ENCODE measurements at regions not wholly inside any gene's neighbourhood (a gene's known extent, or its start where the extent isn't known, plus 50 kb on each side); places are given as distances from the start of the nearest gene placed in this dataset.
"Not testable (repeated sequence)": the region's sequence is repeated elsewhere in the genome, so short reads cannot be mapped to it uniquely, and the experiment has no call there.

DNA sequence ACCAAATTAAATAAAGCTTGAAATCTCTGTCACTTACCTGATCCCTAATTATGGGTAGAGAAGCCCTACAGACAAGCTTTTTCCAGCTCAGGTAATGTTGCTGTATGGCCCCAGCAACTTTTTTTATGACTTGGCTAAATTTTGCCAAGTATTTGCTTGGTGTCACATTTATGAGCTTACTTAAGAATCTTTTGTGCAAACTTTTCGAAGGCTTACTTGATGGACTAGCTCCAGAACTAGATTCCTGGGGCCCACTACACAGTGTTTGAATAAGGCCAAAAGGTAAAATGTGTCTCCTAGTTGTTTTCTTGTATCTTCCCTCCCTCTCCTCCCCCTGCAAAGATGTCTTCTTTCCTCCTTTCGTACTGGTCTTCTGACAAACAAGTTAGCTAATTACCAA is 257.9 kb downstream of the OSR1 start:
- no peak for DNase-seq

DNA sequence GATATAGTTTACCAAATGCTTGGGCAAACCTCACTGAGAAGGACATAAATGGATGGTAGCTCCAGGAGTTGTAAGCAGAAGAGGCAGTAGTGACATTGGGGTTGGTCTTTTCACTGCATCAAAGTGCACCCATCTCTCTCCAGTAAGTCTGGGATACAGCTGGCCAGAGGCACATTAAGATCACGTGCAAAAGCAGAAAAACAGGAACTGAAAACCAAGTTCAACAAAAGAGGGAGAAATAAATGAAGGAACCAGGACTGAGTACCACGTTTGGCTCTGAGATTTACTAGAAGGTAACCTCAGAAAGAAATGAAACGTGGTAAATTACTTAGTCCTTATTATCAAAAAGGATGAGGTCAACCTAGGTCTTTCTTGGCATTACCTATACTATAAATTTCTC is 259.2 kb downstream of the OSR1 start:
- DNase-seq = no peak

DNA sequence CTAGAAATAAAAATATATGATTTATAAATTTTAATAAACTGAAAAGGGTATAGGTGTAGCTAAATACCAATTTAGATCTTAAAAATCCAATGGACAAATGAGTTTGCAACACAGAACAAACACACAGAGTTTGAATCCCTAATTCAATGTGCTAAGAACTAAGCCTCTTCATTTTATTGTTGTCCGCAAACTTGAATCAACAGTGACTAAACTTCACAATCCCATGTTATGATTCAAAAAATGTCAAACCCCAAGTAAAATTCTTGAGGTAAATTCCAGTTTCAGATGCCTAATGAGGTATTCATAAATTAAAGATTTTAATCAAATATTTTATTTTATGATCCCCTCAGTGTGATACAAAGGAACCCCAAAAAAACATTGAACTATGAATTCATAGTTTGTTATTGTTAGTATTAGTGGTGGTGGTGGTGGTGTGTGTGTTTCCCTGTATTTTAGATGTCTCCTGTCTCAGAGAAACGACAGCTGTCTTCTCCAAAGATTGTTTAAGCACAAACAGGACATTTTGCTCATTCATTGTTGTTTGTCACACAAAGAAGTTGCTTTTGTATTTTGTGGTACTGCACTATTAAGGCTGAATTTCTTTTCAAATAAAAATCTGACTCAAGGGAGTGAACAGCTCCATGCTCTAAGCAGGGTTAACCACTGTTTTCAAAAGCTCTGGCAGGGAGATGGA is 259.8 kb downstream of the OSR1 start:
- no peak for DNase-seq

DNA sequence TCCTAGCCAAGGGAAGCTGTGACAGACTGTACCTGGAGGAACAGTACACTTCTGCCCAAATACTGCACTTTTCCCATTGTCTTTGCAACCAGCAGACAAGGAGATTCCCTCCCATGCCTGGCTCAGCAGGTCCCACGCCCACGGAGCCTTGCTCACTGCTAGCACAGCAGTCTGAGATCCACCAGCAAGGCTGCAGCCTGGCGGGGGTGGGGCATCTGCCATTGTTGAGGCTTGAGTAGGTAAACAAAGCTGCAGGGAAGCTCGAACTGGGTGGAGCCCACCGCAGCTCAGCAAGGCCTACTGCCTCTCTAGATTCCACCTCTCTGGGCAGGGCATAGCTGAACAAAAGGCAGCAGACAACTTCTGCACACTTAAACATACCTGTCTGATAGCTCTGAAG is 268.9 kb downstream of the OSR1 start:
- DNase-seq = not testable (repeated sequence)

DNA sequence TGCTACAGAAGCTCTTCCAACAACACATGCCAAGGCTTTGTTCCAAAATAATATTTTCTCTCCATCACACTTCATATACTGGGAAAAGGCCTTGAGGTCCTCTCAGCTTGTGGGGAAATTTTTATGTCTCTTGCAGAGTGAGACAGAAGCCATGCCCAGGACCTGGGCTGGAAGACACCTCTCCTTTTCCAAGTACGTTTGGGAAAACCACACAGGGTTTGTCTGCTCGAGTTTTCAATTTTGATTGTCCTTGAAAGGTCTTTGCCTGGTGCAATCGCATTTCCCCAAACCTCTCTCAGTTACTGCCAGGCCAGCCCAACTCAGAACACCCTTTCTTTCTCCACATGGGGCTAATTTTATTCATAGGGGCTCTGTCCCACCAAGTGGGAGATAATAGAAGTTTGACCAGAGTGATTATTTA is 272.2 kb downstream of the OSR1 start:
- peak; percentile 23 to 77 (median 53) for DNase-seq

DNA sequence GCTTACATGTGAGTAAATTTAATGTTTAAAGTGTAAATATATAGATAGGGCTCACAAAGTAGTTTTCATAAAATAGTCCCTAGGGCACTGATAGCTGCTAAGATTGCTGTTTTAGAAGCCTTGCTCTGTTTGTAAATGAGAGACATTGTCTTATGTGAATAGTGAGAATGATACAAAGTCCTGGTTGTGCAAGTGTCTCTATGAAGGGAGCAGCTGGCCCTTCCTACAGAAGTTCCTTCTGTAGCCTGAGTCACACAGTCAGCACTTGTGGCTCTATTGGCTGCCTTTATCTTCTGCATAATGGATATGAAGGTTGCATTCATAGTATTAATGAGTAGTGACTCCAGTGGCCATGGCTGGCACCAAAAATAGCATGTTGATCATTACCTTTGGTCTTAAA is 279.7 kb downstream of the OSR1 start:
- no peak for DNase-seq

DNA sequence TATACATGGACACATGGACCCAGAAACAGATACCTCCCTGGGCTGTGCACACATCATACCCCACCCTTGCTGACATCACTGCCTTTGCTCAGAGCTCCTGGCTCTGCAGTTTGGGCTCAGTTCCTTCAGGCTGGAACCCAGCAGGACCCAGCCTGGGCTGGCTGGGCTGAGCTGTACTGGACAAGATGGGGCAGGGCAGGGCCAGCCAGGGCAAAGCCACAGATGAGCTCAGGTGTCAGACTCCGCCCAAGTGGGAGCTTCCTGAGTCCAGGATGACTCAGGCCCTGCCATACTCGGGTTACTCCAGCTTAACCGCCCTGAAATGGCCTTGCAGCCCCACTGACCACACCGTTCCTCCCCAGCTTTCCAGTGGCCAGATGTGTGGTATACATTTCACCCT is 284.9 kb downstream of the OSR1 start:
- DNase-seq = no peak

DNA sequence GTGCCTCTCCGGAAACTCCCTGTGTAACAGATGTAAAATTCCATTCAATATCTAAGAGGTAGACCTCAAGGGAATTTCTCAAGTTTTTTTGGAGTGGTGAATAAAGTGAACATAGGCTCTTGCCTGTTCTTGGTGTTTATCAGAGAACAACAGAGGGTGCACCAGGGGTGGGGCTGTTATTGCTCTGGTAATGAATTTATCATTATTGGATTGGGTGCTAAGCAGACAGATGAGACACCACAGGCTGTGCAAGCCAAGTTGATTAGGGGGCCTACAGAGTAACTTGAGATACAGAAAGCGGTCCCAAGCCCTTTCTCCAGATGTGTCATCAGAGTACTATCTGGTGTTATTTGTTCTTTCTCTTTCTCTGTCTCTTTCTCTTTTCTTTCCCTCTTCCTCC is 286.3 kb downstream of the OSR1 start:
- no peak for DNase-seq

DNA sequence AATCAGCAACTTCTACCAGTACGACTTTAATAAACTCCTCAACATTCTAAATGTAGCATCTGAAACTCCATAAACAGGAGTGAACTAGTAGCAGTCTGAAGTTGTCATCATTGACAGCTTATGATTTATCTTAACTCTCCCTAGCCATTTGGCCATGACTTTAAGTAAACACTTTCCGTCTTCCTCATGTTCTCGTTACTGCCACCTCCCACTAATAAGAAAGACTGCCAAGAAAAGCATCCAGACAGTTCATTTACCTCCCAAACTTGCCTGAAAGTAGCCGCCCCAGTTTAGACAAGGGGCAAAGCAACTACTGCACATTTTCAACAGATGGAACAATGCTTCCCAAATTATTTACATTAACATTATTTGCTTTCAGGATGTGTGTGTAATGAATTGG is 287.5 kb downstream of the OSR1 start:
- no peak for DNase-seq

DNA sequence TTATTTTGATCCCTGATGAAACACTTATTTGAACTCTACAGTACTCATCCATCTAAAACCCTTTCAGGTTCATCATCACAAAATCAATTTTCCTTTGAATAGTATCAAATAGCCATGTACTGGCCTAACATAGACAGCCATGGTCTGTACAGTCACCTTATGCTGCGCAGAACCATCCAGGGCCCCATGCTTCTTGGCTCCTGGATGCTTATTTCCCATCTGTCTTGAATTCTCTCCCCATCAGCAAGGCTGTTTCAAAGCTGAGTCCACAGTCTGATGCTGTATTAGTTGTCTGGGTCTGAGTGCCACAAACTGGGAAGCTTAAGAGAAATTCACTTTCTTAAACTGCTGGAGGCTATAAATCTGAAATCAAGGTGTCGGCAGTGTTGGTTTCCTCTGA is 290.2 kb downstream of the OSR1 start:
- DNase-seq = no peak

DNA sequence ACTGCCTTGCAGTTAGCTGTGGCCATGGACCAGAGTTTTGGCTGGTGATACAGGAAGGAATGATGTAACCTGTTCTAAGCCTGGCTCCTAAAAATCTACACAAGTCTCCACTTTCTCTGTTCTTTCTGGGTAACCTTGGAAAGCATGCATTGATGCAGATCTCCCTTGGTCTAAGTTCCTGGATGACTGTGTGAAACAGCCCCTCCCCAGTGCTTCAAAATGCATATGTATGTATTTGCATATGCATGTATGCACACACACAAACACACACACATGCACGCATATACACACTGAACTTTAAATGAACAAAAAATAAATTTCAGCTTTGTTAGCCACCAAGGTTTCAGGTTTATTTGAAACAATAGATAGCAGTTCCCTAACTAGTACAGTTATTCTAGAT is 296.1 kb downstream of the OSR1 start:
- DNase-seq = no peak

DNA sequence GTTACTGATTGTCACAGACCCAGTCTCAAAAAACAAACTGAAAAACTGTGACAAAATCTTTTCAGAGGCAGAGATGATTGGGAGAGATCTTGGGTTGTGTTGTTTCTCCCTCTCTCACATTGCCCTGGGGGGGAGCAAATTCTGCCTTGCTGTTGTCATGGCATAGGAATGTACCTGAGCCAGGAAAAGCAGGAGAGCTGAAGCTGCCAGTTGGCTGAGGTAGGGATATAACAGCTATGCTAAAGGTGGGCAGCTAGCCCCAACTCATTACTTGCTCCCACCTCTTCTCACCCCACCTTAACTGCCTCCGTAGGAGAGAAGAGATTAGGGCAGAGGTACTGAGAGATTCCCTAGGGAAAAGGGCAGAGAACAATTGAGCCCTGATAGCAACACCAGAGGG is 299.3 kb downstream of the OSR1 start:
- DNase-seq = no peak

DNA sequence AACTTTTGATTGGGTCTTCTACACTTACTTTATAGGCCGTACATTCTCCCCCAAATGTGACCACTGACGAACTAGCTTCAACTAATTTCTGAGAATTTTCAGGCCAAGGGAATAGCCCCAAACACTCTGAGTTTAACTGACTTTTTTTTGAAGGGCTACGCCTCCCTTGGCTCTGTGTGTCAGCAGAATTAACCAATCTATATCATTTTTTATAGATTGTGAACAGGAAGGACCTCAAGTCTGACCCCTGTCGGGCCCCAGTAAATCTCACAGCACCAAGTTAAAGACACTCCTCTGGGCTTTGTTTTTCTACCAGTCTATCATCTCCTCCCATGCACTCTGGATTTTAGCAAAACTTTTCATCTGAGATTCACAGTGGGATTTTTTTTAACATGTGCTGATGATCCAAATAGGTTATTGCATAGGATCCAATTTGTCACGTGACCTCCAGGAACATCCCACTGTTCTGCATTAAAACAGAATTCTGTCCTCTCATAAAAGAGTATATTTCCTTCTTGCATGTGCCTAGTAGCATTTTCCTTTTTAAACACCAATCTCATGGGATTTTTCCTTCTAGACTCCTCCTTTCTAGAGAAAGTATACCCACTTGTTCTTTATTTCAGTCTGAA is 307.1 kb downstream of the OSR1 start:
- no peak for DNase-seq

DNA sequence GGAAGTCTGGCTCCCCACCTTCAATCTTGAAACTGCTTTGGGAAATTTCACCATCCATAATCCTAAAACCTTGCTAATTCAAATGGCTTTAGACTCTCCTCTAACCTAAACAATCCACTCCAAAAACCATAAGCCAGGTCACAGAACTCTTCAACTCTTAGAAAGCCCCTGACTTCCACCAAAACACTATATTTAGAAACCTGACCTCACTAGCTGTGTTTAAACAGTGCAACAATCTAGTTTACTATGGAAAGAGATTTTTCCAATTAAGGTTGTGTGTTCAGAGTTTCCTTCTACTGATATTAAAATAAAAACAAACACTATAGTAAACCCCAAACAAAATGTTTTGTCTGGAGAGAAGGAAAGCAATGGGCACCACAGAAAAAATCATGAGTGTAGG is 308.1 kb downstream of the OSR1 start:
- DNase-seq = no peak

DNA sequence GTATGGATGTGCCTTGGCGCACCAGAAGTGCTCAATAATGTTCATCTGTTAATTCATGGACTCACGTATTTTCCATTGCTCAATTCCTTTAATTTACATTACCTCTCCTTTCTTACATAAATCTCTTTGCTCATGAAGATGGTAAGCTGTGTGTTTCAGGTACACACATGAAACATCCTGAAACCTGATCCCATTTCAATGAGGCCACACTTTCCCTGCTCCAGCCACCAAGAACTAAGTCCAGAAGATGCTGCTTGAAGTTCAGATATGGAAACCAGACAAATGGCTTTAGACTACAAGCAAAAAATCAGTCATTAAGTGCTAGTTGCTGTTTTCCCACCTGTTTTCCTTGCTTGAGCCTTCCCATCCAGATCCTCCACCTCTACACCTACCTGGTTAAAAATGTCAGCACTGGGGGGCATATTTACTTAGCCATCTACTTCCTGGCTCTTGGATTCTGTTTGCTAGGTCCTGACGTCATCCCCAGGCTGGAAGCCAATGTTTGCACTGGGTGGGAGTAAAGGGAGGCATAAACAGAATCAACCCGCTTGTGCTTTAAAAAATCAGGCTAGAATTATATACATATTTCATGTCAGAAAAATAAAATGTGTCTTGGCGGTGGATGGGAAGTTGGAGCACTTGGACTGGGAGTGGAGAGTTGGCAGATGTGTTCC is 309.7 kb downstream of the OSR1 start:
- peak in 2 of 3 donors; percentile 64 to 85 for DNase-seq

DNA sequence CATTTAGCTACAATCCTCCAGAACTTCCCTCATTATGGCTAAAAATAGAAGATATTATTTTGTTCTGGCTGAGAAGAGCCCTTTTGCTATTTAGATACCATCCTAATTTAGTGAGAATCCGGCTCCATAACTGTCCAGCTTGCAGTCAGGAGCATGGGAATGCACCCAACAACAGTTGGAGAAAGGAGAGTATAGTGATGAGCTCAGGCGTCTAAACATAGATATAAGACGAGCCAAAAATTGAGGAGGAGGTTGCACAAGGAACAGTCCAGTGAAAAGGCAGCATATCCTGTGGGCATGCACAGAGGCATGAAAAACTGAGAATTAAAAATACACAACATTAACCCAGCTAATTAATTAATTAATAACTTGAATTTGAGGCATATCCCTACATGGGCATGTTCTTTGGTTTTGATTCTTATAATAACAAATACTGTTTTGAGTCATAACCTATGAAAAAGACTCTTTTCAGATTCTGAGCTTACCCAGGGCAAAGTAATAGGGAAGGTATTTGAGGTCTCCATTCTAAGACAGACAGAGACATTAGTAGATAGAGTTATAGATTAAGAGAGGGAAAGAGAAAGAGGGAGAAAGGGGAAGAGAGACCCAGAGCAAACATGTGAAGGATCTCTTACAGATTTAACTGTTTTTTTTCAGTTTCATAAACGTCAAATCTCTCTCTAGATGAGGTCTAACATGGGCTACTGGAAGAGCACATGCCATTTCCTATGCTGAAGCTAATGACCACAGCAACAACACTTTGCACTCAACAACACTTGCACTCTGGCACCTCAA is 311.2 kb downstream of the OSR1 start:
- DNase-seq = peak in 1 of 3 donors; percentile 57

DNA sequence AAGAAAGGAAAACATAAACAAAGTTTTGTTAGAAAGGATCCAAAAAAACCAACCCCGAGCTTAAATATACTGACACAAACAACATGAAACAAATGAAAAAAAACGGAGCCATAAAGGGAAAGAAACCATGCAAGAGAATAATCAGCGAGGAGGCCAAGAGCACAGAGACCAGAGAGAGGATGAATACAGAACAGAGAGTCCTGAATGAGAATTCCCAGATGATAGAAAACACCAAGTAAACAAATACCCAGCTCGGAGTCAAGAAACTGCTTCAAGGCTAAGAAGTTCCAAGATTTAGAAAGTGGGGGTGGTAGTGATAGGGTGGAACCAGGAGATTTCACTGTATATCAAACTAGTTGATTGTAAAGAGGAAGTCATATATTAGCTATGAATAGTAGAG is 313.3 kb downstream of the OSR1 start:
- DNase-seq = no peak

DNA sequence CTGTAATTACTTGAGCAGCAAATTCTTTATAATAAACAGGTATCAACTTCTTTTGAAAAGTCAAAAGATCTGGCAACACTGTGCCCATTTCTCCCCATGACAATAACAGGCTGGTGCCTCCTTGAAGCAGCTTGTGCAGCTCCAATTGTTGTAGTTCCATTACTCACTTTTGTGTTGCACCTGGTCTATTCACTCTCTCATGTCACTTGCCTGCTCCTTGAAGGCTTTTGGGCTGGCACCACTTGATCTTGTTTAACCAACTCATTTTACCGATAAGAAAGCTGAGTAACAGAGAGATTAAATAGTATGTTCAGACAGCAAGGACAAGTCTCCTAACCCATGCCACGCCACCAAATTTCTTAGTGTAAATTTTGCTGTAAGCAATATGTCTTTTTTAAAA is 314.5 kb downstream of the OSR1 start:
- no peak for DNase-seq

DNA sequence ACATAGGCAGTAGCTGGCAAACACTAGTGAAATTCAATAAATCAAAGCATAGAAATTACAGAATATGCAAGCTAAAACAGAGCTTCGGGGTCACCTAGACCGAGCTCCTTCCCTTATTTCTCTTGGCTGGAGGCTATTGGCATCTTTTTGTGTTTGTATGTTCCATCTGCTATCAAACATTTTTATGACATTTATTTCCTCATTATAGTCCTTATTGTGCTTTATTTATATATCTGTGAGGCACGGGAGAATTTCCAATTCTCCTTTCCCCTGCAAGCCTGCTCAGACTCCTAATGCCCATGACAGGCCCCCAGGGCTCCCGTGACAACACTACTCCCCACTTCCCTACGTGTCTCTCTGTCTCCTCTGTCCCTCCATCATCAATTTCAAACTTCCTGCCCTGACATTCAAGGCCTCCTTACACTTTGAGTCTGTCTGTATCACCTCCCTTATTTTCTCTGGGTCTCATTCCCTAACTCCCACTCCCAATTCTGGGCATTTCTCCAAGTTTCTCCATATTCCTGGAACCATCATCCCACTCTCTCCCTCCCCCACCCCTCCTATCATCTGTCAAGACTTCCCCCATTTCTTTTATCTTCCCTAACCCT is 316.9 kb downstream of the OSR1 start:
- no peak for DNase-seq

DNA sequence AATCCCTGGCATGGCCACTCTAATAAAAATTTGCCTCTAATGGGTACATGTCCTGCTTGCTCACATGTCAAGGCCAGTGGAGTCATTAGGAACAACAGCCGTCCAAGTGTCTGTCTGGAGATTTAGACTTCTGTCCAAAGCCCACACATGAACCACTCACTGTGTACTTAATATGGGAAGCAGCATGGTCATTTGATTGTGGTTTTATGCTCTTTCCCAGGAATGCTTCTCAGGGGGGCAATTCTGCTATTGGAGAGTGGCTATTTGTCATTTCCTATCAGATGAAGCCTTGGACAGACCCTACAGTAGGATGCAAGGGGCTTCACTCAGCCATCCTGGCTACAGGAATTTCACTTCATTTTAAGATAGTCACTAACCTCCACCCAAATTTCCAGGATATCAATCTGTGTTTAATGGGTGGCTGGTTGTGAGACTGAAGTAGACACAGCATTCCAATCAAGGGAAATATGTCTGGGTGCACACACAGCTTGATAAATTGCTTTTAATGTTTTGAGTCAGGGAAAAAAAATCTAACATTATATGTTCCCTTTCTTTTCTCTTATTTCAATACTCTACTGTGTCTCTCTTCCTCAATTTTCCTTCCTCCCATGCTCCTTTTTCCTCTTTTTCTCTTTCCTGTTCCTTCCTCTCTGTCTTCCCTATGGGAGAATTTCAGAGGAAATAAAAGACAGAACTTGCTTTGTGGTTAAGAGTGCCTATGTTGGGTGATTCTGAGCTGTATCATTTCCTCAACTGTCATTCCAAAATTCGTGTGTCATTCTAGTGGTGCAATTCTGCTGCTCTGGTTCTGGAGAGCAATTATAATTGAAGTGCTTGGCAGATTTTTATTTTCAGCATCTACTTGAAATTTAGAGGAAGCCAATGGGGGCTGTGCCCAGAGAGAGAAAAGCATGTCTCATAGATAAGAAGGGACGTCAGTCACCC is 320.1 kb downstream of the OSR1 start:
- peak in 1 of 3 donors; percentile 74 for DNase-seq

DNA sequence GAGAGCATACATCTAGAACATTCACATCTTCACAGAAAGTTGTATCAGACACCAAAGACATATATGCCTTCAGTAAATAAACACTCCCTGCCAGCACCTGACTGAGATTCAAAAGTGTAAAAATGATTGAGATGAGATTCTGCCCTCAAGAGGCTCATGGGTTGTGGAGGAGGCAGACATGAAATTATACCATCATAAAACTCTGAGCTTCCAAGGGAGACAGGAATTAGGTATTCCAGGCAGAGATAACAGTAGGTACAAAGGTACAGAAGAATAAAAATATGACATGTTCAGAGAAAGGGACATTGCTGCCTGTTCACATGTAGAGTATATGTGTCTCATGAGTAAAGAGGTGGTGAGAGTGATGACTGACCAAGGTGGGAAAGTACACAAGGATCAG is 322.3 kb downstream of the OSR1 start:
- no peak for DNase-seq

Measured in muscle of back (tissue), 3 donors.